ENCODE measurements at regions not wholly inside any gene's neighbourhood (a gene's known extent, or its start where the extent isn't known, plus 50 kb on each side); places are given as distances from the start of the nearest gene placed in this dataset.

DNA sequence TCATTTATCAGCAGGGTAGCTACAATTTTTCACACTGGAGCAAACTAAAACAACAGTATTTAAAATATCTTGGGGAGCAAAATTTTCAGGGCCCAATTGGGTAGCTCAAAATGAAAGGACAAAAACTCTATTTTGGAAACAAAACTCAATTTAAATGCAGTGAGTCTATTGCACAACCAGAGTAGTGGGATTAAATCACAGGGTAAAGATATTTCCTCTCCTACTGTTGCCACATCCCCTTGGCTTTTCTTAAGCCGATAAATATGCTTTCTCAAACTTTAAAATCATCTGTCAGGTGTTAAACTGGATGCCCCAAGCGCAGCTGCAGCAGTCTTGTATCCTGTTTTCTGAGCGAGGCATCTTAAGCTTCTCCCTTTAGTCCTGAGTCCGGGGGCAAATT lies 1474.3 kb upstream of the CDH9 start:
- ChIA-PET CTCF (no interaction called here), POLR2A (ENCODE audit: low non-redundant PET) (no interaction called here)
- TF ChIP-seq, protein P1, sequence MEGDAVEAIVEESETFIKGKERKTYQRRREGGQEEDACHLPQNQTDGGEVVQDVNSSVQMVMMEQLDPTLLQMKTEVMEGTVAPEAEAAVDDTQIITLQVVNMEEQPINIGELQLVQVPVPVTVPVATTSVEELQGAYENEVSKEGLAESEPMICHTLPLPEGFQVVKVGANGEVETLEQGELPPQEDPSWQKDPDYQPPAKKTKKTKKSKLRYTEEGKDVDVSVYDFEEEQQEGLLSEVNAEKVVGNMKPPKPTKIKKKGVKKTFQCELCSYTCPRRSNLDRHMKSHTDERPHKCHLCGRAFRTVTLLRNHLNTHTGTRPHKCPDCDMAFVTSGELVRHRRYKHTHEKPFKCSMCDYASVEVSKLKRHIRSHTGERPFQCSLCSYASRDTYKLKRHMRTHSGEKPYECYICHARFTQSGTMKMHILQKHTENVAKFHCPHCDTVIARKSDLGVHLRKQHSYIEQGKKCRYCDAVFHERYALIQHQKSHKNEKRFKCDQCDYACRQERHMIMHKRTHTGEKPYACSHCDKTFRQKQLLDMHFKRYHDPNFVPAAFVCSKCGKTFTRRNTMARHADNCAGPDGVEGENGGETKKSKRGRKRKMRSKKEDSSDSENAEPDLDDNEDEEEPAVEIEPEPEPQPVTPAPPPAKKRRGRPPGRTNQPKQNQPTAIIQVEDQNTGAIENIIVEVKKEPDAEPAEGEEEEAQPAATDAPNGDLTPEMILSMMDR (conservative IDR thresholded peaks at IDR 0.05; ENCODE audit: low read depth): no peak
- no peak for DNase-seq (ENCODE audit: low spot score)
- no peak overlapping the region for H3K27ac ChIP-seq

DNA sequence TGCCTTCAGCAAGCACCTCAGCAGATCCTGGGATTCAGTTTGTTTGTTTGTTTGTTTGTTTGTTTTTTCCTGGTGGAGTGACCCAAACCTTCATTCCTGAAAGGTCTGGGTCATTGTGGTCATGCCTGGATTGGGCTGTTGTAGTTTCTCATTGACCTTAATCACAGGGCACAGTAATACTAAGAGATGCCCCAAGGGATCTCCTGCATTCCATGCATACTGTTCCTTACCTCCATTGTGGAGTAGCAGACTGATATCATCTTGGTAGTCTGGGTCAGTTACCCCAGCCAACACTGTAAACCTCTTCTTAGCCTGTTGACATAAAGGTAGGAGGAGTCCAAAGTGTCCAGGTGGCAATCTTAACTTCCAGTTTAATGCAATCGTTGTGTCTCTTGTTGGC lies 1466.7 kb upstream of the CDH9 start:
- DNase-seq (ENCODE audit: low spot score): no peak
- CTCF ChIA-PET: no interaction called here
- H3K27ac ChIP-seq: no peak overlapping the region
- TF ChIP-seq, protein P1 (conservative IDR thresholded peaks at IDR 0.05; ENCODE audit: low read depth): no peak
- POLR2A ChIA-PET (ENCODE audit: low non-redundant PET): no interaction called here

DNA sequence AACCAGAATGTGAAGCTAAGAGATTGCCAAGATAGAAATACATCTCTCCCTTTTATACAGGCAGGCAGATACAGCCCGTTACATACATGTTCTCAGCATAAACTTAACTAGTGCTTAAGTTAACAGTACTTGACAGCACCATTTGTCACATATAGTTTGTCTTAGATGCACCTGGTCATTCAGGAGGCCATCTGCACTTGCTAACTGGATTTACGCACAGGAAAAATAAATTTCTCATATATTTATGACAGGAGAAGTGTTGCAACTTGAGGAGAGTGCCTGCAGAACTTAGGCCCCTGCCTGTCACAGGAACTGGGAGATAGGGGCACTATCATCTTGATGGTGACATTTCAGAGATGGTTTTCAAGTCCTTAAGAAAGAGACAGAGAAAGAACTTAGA lies 1462.1 kb upstream of the CDH9 start:
- TF ChIP-seq, protein P1 (conservative IDR thresholded peaks at IDR 0.05; ENCODE audit: low read depth): no peak
- ChIA-PET POLR2A (ENCODE audit: low non-redundant PET) (no interaction called here), CTCF (no interaction called here)
- DNase-seq (ENCODE audit: low spot score): no peak
- H3K27ac ChIP-seq: no peak overlapping the region

DNA sequence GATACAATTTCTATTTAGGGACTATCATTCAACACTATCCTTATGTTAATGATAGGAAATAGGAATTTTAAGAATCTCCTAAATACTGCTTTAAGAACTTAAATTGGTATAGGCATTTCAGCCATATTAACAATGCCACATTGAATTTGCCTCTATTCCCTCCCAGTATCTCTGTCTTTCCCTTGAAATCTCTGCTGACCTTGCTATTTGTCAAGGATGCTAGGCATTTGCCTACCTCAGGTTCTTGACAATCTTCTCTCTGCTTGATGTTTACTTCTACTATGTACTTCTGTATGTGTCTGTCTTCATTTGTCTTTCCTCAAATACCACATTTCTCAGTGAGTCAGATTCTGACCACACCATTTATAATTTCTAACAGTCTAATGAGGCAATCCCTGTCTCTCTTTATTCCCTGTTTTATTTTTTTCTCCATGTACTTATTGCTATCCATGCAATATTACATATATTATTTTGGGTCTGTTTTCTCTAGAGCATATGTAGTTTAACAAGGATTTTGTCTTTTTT lies 1461.4 kb upstream of the CDH9 start:
- peak; percentile 2 for DNase-seq (ENCODE audit: low spot score)
- ChIA-PET POLR2A (ENCODE audit: low non-redundant PET) (no interaction called here), CTCF (no interaction called here)

DNA sequence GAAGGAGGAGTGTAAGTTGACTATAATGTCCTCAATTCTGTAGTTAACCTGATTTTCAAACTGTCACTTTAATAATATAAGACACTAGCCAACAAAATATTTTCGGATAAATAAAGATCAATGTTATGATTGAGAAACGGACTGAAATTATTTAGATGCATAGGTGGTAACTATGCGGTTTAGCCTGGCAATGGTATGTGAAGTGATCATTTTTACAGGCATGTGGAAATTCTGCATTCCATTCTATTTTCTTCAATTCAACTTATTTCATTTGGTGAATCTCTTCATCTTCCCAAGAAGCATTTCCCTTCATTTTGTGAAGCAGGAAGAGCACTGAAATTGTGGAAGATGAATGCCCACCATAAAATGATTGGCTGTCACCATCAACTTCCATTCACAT lies 1457.5 kb upstream of the CDH9 start:
- CTCF ChIA-PET: no interaction called here
- POLR2A ChIA-PET (ENCODE audit: low non-redundant PET): no interaction called here
- no peak for DNase-seq (ENCODE audit: low spot score)
- TF ChIP-seq, protein P1 (conservative IDR thresholded peaks at IDR 0.05; ENCODE audit: low read depth): no peak
- no peak overlapping the region for H3K27ac ChIP-seq

More for the DNA sequence above, 1461.4 kb upstream of the CDH9 start:
- TF ChIP-seq, protein P1 (conservative IDR thresholded peaks at IDR 0.05; ENCODE audit: low read depth): no peak
- H3K27ac ChIP-seq: no peak overlapping the region

DNA sequence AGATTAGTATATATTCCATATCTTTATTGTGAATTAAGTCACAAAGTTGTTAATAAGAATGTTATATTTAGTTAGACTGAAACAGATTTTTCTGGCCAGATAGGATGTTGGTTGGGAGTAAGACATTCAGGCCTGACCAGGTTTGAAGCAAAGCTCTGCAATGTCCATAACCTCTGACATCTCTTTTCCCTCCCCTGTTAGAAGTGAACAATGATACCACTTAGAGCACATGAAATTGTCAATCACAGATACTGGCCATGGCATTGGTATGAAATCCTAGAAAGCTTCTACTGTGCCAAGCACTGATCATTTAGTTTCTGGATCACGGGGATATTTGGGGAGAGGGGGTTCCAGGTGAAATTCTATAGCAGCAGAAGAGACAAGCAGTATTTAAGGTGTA lies 1455.1 kb upstream of the CDH9 start:
- H3K27ac ChIP-seq: no peak overlapping the region
- DNase-seq (ENCODE audit: low spot score): no peak
- CTCF ChIA-PET: interaction anchor here (0.7 kb wide), 1 partner anchor 149 kb away, joined by 4 read pairs; no protein-coding TSS in a partner anchor
- TF ChIP-seq, protein P1 (conservative IDR thresholded peaks at IDR 0.05; ENCODE audit: low read depth): no peak
- POLR2A ChIA-PET (ENCODE audit: low non-redundant PET): no interaction called here

DNA sequence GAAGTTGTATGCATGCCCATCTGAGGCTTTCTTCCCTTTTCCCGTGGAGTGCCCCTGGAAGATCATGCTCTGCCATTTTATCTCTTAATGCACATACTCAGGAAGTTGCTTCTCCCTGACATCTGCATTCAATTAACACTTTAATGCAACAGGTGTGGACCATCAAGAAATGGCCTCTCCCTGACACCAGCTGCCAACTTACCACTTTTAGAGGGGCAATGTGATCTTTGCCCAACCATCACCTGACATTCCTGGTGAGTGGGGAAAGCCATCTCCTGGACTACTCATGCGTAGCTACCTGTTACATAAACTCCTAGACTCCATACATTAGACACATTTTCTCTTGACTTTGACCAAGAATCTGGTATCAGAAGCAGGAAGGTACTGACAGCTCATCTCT lies 1450.4 kb upstream of the CDH9 start:
- TF ChIP-seq, protein P1 (conservative IDR thresholded peaks at IDR 0.05; ENCODE audit: low read depth): no peak
- CTCF ChIA-PET: no interaction called here
- no peak for DNase-seq (ENCODE audit: low spot score)
- POLR2A ChIA-PET (ENCODE audit: low non-redundant PET): no interaction called here
- H3K27ac ChIP-seq: no peak overlapping the region
